Ishikawa (cell line): ENCODE measurements at regions not wholly inside any gene's neighbourhood (a gene's known extent, or its start where the extent isn't known, plus 50 kb on each side); places are given as distances from the start of the nearest gene placed in this dataset.

Source experiments
- CEBPB ChIP-seq: IDR thresholded peaks from 2 replicates; pipeline ENCODE4 v1.6.1; 2012
- EP300 ChIP-seq: IDR thresholded peaks from 2 replicates; pipeline ENCODE4 v1.6.1; 2012; ENCODE audit warnings: borderline replicate concordance
- RAD21 ChIP-seq: IDR thresholded peaks from 2 replicates; pipeline ENCODE4 v1.6.1; 2012; ENCODE audit warnings: low read depth
- TAF1 ChIP-seq: IDR thresholded peaks from 2 replicates; pipeline ENCODE4 v1.6.1; 2012; ENCODE audit warnings: low read depth, mild to moderate bottlenecking
- YY1 ChIP-seq: IDR thresholded peaks from 2 replicates; pipeline ENCODE4 v1.6.1; 2012; ENCODE audit warnings: low read depth
- TF ChIP-seq, protein P1 (sequence below): IDR thresholded peaks from 2 replicates; pipeline ENCODE4 v1.6.1; 2012
- TF ChIP-seq, protein P2 (sequence below): IDR thresholded peaks from 2 replicates; pipeline ENCODE4 v1.6.1; 2012; ENCODE audit warnings: low read depth, mild to moderate bottlenecking

DNA sequence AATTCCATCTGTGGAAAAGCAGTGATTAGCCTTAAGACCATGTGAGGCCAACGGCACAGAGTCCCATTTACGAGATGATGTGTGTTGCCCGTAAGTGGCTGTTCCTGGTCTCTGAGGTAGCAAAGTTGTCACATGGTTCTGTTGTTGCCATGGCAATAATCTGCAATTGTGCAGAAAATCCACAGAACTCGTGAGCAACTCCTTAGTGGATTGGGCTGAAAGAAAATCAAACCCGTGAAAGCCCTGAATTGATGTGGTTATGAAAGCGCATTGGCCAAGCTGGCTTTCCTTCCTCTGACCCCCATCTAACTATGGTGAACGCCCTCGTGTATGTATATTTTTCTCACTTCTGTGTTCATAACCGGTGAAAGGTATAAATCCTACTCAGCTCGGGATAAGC, 614.7 kb downstream of the EBF1 start:
- TF ChIP-seq EP300 (no peak), RAD21 (no peak), TAF1 (no peak), YY1 (no peak), CEBPB (no peak)
- TF ChIP-seq, protein P1, sequence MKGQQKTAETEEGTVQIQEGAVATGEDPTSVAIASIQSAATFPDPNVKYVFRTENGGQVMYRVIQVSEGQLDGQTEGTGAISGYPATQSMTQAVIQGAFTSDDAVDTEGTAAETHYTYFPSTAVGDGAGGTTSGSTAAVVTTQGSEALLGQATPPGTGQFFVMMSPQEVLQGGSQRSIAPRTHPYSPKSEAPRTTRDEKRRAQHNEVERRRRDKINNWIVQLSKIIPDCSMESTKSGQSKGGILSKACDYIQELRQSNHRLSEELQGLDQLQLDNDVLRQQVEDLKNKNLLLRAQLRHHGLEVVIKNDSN: no peak
- TF ChIP-seq, protein P2, sequence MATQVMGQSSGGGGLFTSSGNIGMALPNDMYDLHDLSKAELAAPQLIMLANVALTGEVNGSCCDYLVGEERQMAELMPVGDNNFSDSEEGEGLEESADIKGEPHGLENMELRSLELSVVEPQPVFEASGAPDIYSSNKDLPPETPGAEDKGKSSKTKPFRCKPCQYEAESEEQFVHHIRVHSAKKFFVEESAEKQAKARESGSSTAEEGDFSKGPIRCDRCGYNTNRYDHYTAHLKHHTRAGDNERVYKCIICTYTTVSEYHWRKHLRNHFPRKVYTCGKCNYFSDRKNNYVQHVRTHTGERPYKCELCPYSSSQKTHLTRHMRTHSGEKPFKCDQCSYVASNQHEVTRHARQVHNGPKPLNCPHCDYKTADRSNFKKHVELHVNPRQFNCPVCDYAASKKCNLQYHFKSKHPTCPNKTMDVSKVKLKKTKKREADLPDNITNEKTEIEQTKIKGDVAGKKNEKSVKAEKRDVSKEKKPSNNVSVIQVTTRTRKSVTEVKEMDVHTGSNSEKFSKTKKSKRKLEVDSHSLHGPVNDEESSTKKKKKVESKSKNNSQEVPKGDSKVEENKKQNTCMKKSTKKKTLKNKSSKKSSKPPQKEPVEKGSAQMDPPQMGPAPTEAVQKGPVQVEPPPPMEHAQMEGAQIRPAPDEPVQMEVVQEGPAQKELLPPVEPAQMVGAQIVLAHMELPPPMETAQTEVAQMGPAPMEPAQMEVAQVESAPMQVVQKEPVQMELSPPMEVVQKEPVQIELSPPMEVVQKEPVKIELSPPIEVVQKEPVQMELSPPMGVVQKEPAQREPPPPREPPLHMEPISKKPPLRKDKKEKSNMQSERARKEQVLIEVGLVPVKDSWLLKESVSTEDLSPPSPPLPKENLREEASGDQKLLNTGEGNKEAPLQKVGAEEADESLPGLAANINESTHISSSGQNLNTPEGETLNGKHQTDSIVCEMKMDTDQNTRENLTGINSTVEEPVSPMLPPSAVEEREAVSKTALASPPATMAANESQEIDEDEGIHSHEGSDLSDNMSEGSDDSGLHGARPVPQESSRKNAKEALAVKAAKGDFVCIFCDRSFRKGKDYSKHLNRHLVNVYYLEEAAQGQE: no peak
